Natural killer cell treated with Interleukin-12 subunit alpha and Interleukin-12 subunit beta and Interleukin-15 and Interleukin-18, amount 100 ng/mL, for 72 hours (primary cell): ENCODE measurements at regions not wholly inside any gene's neighbourhood (a gene's known extent, or its start where the extent isn't known, plus 50 kb on each side); places are given as distances from the start of the nearest gene placed in this dataset.
"Not testable (repeated sequence)": the region's sequence is repeated elsewhere in the genome, so short reads cannot be mapped to it uniquely, and the experiment has no call there.

ENCODE experiments used
- ATAC-seq, 2 donors: fragments of 150-1000 bp; cut with Tn5 transposase in 1 of 2; sonication (Bioruptor Pico), chemical (Tn5 transposase) in 1 of 2; 2 replicates each; pipeline ENCODE4 v1.10.0; 2021
- DNase-seq: peaks from one replicate; pipeline ENCODE4 v3.0.0; 2022; ENCODE audit warnings: low spot score
- H3K27ac Mint-ChIP-seq, 2 donors: 1 replicate in 1 of 2; 2 replicates in 1 of 2; pipeline ENCODE4 v1.8.0; 2022; ENCODE audit warnings: mixed read lengths in 2 of 2, mild to moderate bottlenecking in 1 of 2, moderate library complexity in 1 of 2
- H3K27me3 Mint-ChIP-seq, 2 donors: 1 replicate in 1 of 2; 2 replicates in 1 of 2; pipeline ENCODE4 v1.8.0; 2022; ENCODE audit warnings: mixed read lengths in 2 of 2
- H3K36me3 Mint-ChIP-seq: one replicate; pipeline ENCODE4 v1.8.0; 2022; ENCODE audit warnings: mixed read lengths
- H3K4me1 Mint-ChIP-seq, 2 donors: 1 replicate in 1 of 2; 2 replicates in 1 of 2; pipeline ENCODE4 v1.8.0; 2022; ENCODE audit warnings: low read depth in 2 of 2, mixed read lengths in 2 of 2, mild to moderate bottlenecking in 1 of 2
- H3K4me3 Mint-ChIP-seq: one replicate; pipeline ENCODE4 v1.8.0; 2022; ENCODE audit warnings: mixed read lengths
- H3K9me3 Mint-ChIP-seq: 2 replicates; pipeline ENCODE4 v1.8.0; 2022; ENCODE audit warnings: mixed read lengths

DNA sequence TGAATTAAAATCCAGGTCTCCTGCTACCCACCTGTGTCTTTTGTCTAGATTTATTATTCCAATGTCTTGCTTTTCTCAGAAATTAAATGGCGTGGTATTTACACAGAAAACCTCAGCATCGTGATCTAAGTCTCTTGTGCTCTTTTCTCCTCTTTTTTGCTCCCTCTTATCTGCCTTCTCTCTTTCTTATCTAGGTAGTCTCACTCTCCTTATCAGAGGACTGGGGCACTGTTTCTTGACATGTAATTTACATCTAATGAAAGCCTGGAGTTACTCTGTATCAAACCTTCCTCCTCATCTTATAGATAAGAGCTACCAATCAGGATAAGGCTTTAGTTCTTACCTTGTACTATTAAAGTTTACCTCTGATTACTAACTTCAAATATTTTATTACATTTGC is 933.8 kb downstream of the TLE1 start:
- no peaks in the 10 kb centered on the region for H3K27me3 Mint-ChIP-seq
- no peak overlapping the region for H3K4me3 Mint-ChIP-seq
- no peak for DNase-seq
- H3K36me3 Mint-ChIP-seq: no peaks in the 10 kb centered on the region
- ATAC-seq: no peak
- H3K4me1 Mint-ChIP-seq: no peaks in the 10 kb centered on the region
- no peak overlapping the region for H3K27ac Mint-ChIP-seq
- peaks cover 24% of the 10 kb centered on the region for H3K9me3 Mint-ChIP-seq

DNA sequence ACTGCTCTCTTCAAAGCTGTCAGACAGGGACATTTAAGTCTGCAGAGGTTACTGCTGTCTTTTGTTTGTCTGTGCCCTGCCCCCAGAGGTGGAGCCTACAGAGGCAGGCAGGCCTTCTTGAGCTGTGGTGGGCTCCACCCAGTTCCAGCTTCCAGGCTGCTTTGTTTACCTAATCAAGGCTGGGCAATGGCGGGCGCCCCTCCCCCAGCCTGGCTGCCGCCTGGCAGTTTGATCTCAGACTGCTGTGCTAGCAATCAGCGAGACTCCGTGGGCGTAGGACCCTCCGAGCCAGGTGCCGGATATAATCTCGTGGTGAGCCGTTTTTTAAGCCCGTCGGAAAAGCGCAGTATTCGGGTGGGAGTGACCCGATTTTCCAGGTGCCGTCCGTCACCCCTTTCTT is 942.3 kb downstream of the TLE1 start:
- H3K36me3 Mint-ChIP-seq, H3K27ac Mint-ChIP-seq, H3K4me1 Mint-ChIP-seq, DNase-seq, H3K4me3 Mint-ChIP-seq, H3K9me3 Mint-ChIP-seq, ATAC-seq, H3K27me3 Mint-ChIP-seq: not testable (repeated sequence)

DNA sequence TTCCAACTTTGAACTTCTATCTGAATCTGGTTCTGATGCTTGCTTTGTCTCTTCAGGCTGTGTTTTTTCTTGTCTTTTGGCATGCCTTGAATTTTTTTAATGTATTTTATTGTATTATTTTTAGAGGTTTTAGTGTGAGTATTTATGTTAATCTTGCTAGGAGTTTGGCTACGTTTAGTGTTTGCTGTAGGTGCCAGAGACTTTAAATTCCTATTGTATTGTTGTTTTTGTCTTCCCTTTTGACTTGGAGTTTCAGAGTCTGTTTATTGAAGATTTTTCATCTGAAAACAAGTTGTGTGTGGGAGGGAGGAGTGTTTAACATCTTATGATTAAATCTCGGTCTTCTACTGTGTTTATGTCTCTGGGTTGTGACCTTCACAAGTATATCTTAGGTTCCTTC is 956.8 kb downstream of the TLE1 start:
- H3K36me3 Mint-ChIP-seq: no peaks in the 10 kb centered on the region

DNA sequence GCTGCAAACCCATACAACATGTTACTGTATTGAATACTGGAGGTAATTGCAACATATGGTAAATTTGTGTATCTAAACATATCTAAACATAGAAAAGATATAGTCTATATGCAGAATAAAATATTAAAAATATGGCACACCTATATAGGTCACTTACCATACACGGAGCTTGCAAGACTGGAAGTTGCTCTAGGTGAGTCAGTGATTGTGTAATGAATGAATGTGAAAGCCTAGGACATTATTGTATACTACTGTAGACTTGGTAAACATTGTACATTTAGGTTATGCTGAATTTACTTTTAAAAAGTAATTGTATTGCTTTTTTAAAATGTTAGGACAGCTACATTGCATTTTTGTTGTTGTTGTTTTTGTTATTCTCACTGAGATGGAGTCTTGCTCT is 968.8 kb downstream of the TLE1 start:
- ATAC-seq: no peak
- Mint-ChIP-seq H3K9me3 (peaks cover 19% of the 10 kb centered on the region), H3K27me3 (no peaks in the 10 kb centered on the region), H3K4me3 (no peak overlapping the region), H3K27ac (no peak overlapping the region), H3K36me3 (peaks cover 5% of the 10 kb centered on the region), H3K4me1 (no peaks in the 10 kb centered on the region)
- no peak for DNase-seq

More for the DNA sequence above, 956.8 kb downstream of the TLE1 start:
- Mint-ChIP-seq H3K27ac (no peak overlapping the region), H3K4me3 (no peak overlapping the region), H3K9me3 (peaks cover 3% of the 10 kb centered on the region), H3K4me1 (no peaks in the 10 kb centered on the region), H3K27me3 (no peaks in the 10 kb centered on the region)
- no peak for DNase-seq
- no peak for ATAC-seq

DNA sequence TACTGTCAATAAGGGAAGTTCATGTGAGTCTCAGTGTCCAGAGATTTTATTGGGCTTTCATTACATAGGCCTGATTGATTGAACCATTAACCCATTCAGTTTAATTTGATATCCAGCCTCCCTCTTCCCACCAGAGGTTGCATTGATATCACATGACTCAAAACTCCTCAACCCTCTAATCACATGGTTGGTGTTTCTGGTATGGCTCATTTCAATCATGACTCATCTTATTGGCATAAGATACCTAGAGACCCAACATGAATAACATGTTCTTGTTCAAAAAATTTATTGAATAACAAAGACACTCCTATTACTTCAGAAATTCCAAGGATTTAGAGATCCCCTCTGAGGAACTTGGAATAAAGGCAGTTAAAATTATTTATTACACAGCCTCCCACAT is 982.2 kb downstream of the TLE1 start:
- Mint-ChIP-seq H3K4me3 (no peak overlapping the region), H3K27ac (no peak overlapping the region), H3K4me1 (no peaks in the 10 kb centered on the region), H3K9me3 (peaks cover 23% of the 10 kb centered on the region), H3K36me3 (no peaks in the 10 kb centered on the region), H3K27me3 (no peaks in the 10 kb centered on the region)
- ATAC-seq (no peak), DNase-seq (no peak)

DNA sequence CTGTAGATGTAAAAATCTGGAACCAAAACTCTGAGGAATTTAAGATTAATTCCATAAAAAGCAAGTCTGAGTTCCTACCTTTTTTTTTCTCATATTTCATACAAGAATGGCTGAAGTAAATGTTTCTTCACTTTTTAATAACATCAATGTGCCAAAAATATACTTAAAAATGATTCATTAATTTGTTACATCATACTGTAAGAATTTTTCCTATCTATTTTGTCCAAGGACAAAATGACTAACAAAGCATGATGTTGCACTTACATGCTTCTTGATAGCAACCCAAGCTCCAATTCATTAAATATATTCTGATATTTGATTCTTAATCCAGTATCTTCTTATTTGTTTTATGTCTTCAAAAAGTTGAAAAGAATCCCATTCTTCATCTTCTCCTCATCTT is 988.3 kb downstream of the TLE1 start:
- Mint-ChIP-seq H3K4me3 (no peak overlapping the region), H3K4me1 (no peaks in the 10 kb centered on the region), H3K27me3 (no peaks in the 10 kb centered on the region), H3K27ac (no peak overlapping the region), H3K9me3 (peaks cover 8% of the 10 kb centered on the region), H3K36me3 (no peaks in the 10 kb centered on the region)
- no peak for ATAC-seq
- DNase-seq: no peak

DNA sequence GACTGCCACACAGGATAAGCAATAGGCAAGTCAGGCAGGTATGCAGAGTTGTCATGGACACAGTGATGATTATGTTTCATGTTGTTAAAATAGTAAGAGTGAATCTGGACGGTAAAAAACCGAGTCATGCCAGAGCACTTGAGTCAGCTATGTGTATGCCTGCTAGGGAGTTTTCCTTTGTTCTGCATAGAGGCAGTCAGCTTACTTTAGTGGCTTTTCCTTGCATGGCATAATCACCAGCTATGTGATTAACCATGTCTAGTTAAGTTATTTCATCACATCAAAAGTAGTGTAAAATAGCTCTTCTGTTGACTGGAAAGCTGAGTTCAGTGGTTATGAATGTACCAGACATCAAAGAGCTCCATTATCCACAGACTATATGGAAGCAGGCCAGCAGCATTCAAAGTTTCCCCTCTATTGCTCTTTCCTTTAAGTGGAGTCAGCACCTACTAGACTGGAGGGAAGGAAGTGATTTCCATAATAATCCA is 989.8 kb downstream of the TLE1 start:
- DNase-seq (no peak), ATAC-seq (no peak)
- Mint-ChIP-seq H3K4me1 (no peaks in the 10 kb centered on the region), H3K36me3 (no peaks in the 10 kb centered on the region), H3K4me3 (no peak overlapping the region), H3K27me3 (no peaks in the 10 kb centered on the region), H3K9me3 (peaks cover 8% of the 10 kb centered on the region), H3K27ac (no peak overlapping the region)

DNA sequence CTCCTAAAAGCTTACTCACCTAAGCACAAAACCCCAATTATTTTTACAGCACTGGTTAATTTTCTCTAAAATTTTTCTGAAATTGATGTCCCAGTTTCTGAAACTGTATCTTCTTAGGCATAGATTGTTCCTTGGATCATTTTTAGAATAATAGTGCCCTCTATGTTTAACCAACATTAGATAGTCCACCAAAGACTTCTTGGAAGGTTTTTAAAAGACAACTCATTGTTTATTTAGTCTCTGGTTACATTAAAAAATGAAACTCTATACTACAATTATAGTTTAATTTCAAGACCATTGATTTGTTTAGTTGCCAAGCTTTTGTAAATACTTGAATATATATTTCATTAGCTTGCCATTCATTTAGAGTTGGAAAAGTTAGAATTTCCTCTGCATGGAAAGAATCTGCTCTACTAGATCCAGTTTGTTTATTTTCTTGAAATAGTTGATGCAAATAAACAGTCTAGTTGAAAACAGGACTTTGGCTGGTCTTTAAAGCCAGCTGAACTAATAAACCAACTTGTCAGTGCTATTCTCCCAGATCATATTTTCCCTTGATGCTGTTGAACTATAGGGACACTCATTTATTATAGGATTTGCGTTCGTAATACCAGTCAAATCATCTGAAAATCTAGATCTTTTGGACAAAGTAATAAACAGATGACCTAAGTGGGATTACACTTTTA is 990.5 kb downstream of the TLE1 start:
- no peaks in the 10 kb centered on the region for H3K4me1 Mint-ChIP-seq
- H3K27ac Mint-ChIP-seq: no peak overlapping the region
- no peaks in the 10 kb centered on the region for H3K36me3 Mint-ChIP-seq
- H3K9me3 Mint-ChIP-seq: peaks cover 12% of the 10 kb centered on the region
- no peak overlapping the region for H3K4me3 Mint-ChIP-seq
- ATAC-seq: no peak
- no peaks in the 10 kb centered on the region for H3K27me3 Mint-ChIP-seq
- no peak for DNase-seq

DNA sequence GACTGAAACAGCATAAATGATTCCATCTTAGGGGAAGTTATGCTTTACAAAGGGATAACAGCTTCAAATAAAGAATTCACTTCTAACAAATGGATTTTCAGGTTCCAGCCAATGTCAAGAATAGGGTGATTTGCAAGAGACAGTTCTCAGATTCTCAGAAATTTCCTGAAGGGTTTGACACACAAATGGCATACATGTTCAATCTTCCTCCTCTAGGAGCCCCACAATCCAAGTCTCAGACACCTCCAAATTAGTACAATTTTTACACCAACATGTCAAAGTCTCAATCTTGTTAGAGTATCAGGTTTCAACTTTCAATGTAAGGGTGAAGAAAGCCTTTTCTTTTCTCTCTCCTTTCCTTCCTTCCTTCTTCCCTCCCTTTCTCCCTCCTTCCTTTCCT is 996.6 kb downstream of the TLE1 start:
- H3K27me3 Mint-ChIP-seq: no peaks in the 10 kb centered on the region
- no peak overlapping the region for H3K4me3 Mint-ChIP-seq
- H3K27ac Mint-ChIP-seq: no peak overlapping the region
- no peaks in the 10 kb centered on the region for H3K4me1 Mint-ChIP-seq
- peaks cover 14% of the 10 kb centered on the region for H3K9me3 Mint-ChIP-seq
- DNase-seq: no peak
- no peak for ATAC-seq
- no peaks in the 10 kb centered on the region for H3K36me3 Mint-ChIP-seq

DNA sequence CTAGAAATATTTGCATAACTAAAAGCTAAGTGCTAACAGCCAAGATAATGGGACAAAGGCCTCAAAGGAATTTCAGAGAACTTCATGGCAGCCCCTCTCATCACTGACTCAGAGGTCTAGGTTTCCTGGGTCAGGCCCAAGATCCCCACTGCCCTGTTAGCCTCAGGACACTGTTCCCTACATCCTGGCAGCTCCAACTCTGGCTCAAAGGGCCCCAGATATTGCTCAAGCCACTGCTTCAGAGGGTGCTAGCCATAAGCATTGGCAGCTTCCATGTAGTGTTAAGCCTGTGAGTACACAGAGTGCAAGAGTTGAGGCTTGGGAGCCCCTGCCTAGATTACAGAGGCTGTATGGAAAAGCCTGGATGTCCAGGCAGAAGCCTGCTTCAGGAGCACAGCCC is 998.1 kb downstream of the TLE1 start:
- Mint-ChIP-seq H3K9me3 (peaks cover 18% of the 10 kb centered on the region), H3K36me3 (no peaks in the 10 kb centered on the region), H3K27ac (no peak overlapping the region), H3K4me1 (no peaks in the 10 kb centered on the region), H3K27me3 (no peaks in the 10 kb centered on the region), H3K4me3 (no peak overlapping the region)
- DNase-seq: no peak
- no peak for ATAC-seq

DNA sequence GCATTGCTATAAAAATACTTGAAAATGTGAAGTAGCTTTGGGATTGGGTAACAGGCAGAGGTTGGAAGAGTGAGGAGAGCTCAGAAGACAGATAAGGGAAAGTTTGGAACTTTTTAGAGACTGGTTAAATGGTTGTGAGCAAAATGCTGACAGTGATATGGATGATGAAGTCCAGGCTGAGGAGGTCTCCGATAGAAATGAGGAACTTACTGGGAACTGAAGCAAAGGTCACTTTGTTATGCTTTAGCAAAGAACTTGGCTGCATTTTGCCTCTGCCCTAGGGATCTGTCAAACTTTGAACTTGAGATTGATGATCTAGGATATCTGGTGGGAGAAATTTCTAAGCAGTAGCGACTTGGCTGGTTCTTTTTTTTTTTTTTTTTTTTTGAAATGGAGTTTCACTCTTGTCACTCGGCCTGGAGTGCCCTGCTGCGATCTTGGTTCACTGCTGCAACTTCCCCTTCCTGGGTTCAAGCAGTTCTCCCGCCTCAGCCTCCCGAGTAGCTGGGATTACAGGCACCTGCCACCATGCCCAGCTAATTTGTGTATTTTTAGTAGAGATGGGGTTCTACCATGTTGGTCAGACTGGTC is 998.9 kb downstream of the TLE1 start:
- H3K36me3 Mint-ChIP-seq: no peaks in the 10 kb centered on the region
- H3K27ac Mint-ChIP-seq: no peak overlapping the region
- H3K9me3 Mint-ChIP-seq: peaks cover 18% of the 10 kb centered on the region
- no peak overlapping the region for H3K4me3 Mint-ChIP-seq
- H3K27me3 Mint-ChIP-seq: no peaks in the 10 kb centered on the region
- DNase-seq (no peak), ATAC-seq (no peak)
- H3K4me1 Mint-ChIP-seq: no peaks in the 10 kb centered on the region

DNA sequence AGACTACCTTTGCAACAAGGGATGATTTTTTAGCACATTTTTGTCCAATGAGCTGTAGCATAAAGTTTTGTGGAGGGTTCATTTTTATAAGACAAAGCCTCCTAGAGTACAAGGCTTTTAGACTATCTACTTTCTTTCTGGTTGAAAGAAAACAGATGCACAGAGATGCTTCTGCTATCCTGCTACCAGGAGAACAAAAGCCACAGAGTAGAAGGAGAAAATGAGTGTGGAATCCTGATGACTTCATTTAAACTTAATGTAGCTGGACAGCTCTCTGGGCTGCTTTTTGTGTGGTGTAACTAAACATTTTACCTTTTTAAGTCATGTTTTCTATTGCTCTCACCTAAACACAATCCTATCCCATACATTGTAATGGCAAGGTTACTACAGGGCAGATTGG is 1009.4 kb downstream of the TLE1 start:
- no peaks in the 10 kb centered on the region for H3K9me3 Mint-ChIP-seq
- H3K27ac Mint-ChIP-seq: no peak overlapping the region
- no peaks in the 10 kb centered on the region for H3K4me1 Mint-ChIP-seq
- no peak overlapping the region for H3K4me3 Mint-ChIP-seq
- DNase-seq: no peak
- no peaks in the 10 kb centered on the region for H3K36me3 Mint-ChIP-seq
- H3K27me3 Mint-ChIP-seq: no peaks in the 10 kb centered on the region
- no peak for ATAC-seq

DNA sequence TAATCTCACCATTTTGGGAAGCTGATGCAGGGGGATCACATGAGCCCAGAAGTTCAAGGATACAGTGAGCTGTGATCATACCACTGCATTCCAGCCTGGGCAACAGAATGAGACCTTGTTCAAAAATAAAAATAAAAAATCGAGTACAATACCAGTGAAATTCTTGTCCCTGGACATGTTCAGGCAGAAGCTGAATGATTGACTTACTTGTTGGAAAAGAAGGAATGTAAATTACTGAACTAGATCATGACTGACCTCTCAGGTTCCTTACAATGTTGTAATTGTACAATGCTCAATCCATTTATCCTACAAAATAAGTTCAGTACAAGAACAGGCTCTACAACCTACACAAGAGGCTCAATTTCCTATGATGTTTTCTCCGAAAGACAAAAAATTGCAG is 1010.4 kb downstream of the TLE1 start:
- DNase-seq (no peak), ATAC-seq (no peak)
- H3K4me1 Mint-ChIP-seq: no peaks in the 10 kb centered on the region
- no peaks in the 10 kb centered on the region for H3K27me3 Mint-ChIP-seq
- H3K36me3 Mint-ChIP-seq: no peaks in the 10 kb centered on the region
- no peak overlapping the region for H3K4me3 Mint-ChIP-seq
- no peak overlapping the region for H3K27ac Mint-ChIP-seq
- H3K9me3 Mint-ChIP-seq: peaks cover 4% of the 10 kb centered on the region

DNA sequence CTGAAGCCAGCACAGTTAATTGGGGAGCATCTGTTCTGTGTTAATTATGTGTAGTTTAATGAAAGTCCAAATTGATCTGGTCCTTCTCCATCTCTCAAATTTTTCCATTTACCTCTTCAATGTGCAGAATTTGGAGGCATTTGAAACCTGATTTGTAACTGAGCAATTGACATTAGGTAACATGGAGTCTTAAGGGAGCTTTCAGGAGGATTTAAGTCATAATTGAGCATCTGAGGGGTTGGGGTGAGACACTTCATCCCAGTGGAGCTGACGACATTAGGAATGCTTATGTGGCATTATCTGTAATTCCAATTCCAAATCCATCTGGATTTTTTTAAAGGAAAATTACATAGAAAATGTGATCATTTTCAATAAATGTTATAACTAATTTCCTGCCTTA is 1015.9 kb downstream of the TLE1 start:
- H3K36me3 Mint-ChIP-seq: no peaks in the 10 kb centered on the region
- ATAC-seq: no peak

DNA sequence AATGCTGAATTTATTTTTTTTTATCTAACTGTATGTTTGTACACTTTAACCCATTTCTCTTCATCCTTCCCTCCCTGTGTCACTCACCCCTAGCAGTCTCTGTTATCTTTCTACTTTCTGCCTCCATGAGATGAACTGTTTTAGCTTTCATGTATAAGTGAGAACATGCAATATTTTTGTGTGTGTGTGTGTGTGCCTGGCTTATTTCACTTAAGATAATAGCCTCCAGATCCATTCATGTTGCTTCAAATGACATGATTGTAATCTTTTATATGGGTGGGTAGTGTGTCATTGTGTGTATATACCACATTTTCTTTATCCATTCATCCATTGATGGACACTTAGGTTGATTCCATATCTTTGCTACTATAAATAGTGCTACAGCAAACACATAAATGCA is 1023.9 kb downstream of the TLE1 start:
- Mint-ChIP-seq H3K4me3 (no peak overlapping the region), H3K27me3 (no peaks in the 10 kb centered on the region), H3K9me3 (peaks cover 19% of the 10 kb centered on the region), H3K4me1 (peaks cover 0 to 7% of the 10 kb centered on the region in 2 donors), H3K27ac (no peak overlapping the region), H3K36me3 (peaks cover 16% of the 10 kb centered on the region)
- ATAC-seq (no peak), DNase-seq (no peak)

More for the DNA sequence above, 1015.9 kb downstream of the TLE1 start:
- Mint-ChIP-seq H3K27me3 (no peaks in the 10 kb centered on the region), H3K27ac (no peak overlapping the region), H3K4me3 (no peak overlapping the region), H3K4me1 (no peaks in the 10 kb centered on the region), H3K9me3 (peaks cover 5% of the 10 kb centered on the region)
- no peak for DNase-seq
